DMS153 treated with DMSO at 0.1 percent for 48 hours (cell line): ENCODE measurements at regions not wholly inside any gene's neighbourhood (a gene's known extent, or its start where the extent isn't known, plus 50 kb on each side); places are given as distances from the start of the nearest gene placed in this dataset.

ENCODE experiments used
- DNase-seq: peaks from one replicate; lab custom pipeline; 2025; ENCODE audit not compliant: unreplicated experiment; lab: John Stamatoyannopoulos, UW

DNA sequence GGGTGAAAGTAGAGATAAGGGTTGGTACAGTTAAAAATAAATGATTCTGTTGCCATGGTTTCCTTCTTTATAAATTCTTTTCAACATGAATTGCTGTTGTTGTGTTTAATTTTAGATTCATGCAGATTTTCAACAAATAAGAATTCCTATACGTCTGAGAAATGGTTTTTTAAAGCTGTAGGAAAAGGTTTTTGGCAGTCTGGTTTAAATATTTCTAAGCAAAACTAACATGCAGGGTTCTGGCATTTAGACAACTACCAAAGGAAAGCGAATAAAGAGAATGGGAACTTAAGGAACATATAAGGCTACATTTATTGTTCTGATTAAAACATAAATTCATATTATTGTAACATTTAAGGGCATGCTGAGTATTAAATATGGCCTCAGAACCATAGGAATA lies 203.0 kb upstream of the MIR17HG start:
- no peak for DNase-seq

DNA sequence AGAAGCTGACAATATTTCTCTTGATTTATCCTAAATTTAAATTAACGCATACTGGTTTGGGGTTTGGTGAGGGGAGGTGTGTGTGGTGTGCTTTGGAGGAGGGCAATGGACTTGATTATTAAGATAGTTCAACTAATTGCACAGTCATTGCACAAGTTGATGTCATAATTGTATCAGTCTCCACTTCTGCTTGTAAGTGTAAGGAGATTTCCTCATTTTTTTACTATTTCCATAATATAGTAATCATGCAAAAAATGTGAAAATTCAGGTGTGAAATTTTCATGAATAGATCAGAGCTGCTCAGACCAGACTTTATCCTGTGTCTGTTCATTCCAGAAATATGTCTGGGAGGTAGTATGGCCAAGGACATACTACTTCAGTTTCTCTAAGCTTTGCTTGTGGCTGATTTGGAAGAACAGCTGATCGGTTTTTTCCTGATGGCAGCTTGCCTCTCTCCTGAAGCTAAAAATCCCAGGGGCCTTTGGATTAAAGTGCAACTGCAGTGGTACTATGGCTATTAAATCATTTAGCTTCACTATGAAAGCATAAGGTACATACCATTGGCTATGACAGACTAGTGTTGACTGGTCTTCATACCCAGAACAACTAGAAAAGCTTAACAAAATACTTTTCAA lies 201.8 kb upstream of the MIR17HG start:
- no peak for DNase-seq

DNA sequence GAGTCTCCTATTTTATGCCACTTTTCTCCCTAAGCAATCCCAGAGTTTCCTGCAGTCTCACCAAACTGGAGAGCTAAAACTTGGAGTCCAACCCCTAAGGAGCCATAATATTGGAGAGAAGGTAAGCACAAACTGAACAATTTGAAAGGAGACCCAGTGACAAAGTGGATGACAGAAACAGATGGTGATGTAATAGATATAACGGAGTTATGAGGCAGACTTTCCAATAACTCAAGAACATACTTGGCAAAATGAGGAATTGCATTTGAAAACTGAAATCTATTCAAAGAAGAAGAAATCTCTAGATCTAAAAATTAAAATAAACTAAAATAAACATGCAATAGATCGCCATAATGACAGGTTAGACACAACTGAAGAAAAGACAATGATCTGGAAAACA lies 200.9 kb upstream of the MIR17HG start:
- no peak for DNase-seq

DNA sequence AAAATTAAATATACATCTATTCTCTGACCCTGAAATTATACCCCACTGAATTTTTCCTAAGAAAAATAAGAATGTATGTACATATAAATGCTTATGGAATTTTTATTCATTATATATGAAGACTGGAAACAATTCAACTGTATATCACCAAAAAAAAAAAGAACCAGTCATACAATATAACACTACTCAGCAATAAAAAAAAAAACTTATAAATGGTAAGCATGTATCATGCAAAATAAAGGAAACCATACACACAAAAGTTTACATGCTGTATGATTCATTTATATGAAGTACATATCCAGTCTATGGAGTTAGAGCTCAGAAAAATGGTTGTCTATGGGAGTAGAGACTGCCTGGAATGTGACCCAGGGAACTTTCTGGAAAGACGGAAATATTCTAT lies 199.4 kb upstream of the MIR17HG start:
- no peak for DNase-seq

DNA sequence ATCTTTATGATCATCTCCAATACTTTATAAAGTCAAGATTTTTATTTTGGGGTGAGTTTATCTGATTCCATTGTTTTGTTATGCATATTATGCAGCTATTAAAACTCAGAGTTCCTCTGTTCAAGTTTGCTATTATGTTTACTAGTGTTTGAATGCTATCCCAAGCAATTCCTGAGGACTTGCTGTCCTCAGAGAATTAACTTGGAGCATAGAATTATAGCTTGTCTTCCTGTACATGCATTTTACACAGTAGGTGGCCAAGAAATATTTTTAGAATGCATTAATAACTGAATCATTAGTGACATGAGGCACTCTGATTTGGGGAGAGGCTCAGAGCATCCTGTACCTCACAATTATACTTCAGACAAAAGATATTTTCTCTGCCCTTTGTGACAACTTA lies 195.6 kb upstream of the MIR17HG start:
- no peak for DNase-seq

DNA sequence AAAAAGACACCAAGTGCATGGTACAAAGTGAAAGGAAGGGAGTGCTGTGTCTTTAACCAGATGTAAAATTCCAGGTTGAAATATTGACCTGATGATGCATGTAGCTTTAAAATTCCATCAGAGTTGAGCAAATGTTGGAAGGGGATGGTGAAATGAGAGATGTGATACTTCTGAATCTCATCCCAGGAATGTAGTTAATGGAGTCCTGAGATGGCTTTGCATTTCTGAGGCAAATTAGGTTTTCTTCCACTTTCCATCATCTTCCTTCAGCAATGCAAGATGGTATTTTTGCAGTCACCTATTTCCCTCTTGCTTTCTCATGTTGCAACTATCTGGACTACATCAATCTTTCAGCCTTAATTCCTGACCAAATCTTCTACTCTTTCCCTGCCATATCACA lies 194.1 kb upstream of the MIR17HG start:
- DNase-seq = no peak

DNA sequence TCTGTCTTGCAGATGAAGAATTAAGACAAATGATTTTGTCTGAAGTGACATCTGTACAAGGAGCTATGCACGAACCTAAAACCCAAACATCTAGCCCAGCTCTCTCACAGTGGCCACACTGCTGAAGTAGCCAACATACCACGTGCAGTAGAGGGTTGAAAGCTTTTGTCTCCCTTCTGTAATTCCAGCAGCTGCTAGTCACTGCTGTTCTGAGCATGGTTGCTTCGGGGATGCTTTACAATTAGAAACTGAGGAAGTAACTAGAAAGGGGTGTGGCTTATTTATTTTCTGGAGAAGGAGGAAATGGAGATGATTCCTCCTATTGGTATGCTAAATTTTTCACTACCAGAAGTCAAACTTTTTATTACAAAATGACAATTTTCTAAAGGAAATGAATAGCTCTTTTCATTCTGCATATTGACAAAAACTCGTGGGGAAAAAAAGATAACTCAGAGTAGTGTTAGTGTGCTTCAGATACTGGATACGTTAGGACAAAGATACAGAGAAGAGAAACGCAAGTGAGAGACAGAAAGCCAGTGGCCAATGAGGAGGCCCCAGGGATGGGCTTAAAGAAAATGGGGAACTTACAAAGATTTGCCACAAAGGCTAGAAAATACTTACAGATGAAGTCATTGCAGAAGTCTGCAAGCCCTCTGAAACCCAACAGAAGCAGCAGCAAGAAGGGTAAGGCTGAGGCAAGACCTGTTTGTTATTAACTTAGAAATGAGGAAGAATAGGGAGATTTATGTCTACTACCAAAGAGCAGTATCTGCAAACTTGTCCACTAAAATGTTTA lies 192.7 kb upstream of the MIR17HG start:
- no peak for DNase-seq

DNA sequence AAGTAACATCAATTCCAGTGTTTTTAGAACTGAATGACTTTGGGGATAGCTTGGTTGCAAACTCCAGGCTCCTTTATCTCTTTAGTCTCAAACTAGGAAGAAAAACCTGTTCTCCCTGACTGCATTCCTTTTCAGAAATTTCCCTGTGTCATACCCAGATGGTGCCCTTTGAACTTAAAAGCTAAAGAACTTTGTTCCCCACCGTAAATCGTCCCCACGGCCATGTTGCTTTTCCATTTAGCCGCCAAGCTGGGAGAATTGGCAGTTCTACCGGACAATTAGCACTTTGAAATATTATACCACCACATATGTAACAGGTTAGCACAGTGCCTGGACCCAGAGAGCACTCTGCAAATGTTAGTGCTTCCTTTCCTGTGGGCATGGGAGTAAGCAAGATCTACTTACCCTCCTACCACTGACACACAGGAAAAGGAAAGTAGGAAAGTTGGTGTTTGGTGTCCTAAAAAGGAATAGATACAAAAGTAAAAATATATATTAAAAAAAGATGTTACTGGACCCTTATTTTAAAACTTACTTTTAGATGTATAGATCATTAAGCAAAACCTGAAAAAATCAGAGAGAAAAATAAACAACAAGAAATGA lies 191.9 kb upstream of the MIR17HG start:
- DNase-seq = no peak

DNA sequence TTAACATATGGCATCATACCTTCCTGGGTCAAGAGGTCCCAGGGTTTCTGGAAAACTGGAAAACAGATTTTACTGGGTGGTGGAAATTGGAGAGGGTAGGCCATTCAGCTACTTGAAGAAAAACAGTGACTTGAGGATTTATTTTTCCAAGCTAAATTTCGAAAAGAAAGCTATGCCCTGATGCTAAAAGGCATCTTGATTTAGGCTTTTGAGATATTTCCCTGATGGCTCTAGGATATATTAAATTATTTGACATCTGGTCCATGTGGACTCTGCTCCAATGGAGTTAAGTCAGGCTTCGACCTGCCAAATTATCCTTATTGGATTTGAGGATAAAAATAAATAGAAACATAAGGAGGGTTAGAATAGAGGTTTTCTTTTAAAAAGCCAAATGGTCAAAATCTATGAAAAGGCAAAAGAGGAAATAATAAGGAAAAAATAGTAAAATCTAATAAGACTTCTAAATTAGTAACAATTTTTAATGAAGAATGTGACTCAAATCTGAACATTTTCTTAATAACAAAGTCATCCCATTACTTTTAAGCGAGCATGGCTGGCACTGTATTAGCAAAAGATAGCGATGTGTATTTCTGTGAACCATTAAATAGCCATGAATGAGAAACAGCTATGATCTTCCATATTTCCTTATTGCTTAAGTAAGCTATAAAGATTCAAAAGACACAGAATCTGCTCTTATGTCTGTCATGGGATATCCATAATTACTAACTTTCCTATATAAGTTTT lies 190.0 kb upstream of the MIR17HG start:
- no peak for DNase-seq

DNA sequence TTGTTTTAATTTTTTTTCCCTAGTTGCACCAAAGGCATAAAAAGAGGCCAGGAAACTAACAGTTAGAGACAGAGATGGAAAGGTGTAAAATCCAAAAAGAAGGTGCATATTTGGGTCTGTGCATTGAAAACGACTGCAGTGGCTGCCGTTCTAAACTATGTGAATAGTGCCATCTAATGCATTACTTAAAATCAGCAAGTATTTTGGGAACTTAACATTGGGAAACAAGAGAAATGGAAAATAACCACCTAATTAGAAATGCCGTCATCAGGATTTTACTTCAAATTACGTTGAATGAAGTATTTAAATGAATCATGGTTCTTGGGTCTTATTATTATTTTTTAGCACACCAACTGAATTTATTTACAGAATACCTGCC lies 189.5 kb upstream of the MIR17HG start:
- DNase-seq = no peak

DNA sequence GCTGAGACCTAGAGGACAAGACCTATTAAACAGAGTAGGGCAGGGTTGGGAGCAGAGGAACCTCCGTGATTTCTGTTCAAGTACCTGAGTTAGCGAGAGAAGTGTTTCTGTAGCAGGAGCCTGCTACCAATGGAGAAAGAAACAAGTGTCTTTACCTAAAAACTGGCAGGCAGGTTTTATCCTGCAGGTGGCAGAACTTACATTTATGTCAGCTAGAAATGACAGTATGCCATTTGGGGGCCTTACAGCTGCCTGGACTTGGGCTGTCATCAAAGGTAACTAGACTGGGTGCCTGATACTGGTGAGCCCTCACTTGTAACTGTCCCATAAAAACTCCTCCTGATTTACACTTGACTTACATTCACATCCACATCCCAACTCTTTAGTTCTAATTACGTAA lies 185.3 kb upstream of the MIR17HG start:
- no peak for DNase-seq

DNA sequence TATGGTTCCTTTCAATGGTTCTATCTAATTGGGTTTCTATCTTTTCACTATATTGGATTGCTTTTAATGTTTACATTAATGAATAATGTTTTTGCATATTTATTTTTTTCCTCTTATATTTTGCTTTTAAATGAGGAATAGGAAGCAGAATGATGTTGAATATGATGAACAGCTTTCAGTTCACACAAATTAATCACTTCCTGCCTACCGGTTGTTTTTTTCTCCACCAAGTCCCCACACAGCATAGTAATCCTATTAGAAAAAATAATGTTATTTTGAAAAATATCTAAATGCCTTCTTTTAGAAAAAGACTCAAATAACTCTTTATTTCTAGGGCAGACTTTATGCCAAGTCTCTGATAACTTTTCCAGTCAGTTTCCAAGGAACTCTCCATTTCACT lies 184.9 kb upstream of the MIR17HG start:
- no peak for DNase-seq

DNA sequence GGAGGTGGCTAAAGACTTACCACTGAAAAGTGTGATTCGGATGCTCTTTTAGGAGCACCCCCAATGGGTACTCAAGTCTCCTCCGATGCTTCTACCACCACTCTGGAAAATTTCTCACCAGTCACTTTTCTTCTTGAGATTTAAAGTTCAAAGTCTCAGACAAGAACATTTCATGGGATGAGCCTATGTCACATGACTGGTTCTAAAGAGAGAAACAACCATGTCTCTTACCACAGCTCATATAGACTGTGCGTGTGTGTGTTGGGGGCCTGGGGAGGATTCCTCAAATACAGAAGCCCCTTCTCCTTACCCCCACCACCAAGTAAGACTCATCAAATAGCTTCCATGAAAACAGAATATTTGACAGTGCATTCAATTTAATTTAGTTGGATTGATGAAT lies 181.7 kb upstream of the MIR17HG start:
- no peak for DNase-seq

DNA sequence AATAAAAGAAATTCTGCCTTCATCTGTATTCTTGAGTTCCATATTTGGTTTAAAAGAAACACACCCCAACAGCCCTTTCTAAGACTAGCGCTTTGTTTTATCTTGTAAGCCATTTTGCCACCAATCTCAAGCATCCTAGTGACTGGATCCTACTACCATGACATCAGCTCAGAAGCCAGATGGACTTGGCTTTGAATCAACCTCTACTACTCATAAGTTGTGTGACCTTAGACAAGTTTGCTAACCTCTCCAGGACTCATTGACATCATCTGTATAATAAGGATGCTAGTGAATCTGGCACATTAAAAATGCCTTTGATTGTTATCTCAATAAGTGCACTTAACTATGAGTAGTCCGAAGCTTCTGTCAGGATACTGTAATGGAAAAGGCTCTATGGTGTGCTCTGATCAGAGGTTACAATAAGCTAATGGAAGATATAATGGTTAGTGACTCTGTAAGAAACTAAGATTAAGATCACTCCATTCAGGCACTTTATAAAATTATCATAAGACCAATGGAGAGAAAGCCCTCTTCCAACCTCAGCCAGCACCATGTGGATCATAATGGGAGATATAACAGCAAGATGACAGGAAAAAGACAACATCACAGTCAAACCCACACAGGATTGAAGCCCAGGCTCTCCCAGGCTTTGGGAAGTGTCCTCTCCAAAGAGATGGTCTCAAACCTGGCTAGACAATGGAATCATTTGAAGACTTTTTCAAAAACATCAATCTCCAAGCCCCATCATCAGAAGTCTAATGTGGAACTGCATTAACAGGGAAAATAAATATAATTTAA lies 180.6 kb upstream of the MIR17HG start:
- no peak for DNase-seq

DNA sequence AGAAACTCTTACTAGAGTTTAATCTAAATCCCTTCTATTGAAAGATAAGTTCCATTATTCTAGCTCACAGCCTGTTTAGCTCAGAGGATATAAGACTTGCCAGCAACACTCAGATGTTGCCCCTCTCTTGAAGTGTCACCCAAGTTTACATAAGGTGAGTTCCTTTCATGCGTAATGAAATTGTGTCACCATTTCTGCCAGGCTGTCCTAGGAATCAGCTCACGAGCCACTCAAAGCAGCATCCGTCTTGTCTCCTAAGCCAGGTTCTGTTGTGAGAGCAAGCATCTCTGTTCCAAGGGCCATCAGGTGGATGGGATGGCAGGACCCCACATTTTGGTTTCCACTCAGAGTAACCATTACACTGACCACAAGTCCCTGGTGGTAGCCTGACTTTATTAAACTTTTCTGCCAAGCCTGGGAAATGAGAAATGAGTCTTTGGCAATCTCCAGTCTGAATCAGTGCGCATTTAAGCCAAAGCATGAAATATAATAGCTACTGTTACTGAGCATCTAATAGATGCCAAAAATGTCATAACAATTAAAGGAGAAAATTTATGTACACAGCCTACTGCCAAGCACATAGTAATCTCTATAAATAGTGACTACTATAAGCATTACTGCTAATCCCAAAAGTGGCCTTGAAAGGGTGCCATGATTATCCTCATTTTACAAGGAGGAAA lies 179.6 kb upstream of the MIR17HG start:
- DNase-seq = no peak

DNA sequence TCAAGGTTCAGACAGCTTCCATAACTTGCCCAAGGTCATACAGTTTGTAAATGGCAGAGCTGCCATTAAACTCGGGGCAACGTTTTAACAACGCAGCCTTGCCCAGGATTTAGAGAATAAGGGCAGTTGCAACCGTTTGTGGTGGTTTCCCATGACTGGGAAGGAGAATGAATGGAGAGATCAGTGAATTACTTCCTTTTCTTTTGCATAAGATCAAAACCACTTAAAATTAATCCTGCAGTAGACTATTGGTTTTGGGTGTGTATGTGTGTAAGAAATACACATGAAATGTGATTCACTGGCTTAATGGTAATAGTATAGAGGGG lies 179.1 kb upstream of the MIR17HG start:
- no peak for DNase-seq

DNA sequence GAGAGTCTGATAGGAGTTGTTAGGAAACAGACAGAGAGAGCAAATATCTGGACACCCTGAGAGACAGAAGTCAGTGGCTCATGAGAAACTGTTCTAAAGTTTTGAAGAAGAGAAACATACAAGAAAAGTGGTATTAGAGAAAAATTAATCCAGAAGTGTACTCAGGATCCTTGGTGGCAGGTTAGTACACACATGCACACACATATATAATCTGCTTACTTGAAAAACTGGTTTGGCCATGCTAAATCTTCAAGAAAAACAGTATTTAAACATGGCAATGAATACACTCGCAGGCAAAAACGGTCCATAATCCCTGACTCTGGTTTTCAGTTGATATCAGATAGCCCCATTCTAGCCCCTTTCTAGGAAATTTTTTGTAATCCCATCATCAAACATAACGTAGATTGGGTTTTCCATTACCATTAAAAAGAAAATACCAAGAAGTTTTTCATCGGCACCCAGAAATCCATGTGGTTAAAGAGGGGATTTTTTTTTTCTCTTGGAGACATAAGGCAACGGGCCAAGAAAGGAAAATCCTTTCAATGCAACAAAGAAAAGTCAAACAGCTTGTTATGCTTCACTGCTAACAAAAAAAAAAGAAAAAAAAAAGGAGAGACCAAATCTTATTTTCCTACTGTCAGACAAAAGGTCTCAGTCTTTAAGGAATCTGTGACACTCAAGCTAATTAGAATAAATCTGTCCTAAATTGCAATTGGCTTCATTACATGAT lies 178.0 kb upstream of the MIR17HG start:
- no peak for DNase-seq

DNA sequence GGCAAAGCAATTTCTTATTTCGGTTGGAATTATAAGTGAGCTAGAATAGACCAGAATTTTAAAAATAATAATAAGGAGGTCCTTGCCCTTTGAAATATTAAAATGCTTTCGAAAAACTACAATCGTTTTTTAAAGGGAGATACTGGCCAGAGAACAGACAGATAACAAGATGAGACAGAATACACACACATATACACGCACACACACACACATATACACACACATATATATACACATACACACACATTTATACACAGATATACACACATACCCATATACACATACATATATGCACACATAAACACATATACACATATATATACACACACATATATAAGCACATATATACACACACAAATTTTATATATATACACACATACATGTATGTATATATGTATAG lies 175.3 kb upstream of the MIR17HG start:
- no peak for DNase-seq

DNA sequence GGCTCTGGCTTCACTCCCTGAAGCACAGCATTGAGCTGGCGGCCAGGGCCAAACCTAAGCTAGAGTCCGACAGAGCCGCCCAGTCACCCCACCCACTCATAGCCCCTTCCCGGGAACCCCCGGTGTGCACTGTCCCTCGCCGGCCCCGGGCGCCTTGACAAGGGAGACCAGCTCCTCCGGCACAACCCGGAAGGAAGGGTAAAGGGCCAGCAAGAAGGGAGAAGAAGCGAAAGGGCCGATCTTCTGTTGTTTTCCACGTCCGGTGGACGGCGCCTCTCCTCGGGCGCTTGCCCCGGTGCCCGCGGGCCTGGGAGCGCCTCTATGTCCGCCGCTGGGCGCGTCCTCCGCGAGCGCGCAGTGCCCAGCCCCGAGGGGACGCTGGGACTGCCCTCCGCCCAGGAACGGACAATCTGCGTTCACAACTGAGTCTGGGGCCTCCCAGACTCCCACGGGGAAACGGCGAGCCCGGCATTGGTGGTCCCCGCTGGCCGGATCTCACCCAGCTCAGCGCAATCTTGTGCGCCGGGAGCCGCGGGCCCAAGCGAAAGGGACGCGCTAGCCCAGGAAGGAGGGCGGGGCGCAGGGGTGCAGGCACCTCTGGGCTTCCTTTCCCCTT lies 172.5 kb upstream of the MIR17HG start:
- no peak for DNase-seq

DNA sequence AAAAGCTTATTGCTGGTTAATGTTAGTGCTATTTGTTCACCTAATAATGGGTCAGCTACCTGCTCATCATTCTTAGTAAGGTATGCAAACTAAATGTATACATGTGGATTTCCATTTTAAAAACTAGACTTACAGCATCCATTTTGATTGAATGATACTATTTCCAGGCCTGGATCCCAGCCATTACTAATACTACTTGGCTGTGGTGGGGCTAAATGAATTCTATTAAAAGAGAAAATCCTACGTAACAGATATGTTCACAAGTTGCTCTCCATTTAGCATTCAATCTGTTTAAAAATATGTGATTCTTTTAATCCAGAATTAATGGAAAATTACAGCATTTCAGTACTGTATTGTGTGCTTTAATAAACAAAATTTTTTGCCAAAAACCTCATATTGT lies 169.4 kb upstream of the MIR17HG start:
- no peak for DNase-seq
